C4-2B (cell line): ENCODE measurements at regions not wholly inside any gene's neighbourhood (a gene's known extent, or its start where the extent isn't known, plus 50 kb on each side); places are given as distances from the start of the nearest gene placed in this dataset.

Source experiments
- H3K27ac ChIP-seq: fragments of 450-650 bp; 2 replicates; pipeline ENCODE4 v1.5.1; 2017
- CTCF ChIP-seq: fragments of 450-650 bp; conservative IDR thresholded peaks from 2 replicates; pipeline ENCODE4 v1.5.1; 2017; ENCODE audit warnings: mild to moderate bottlenecking
- ZFX ChIP-seq: fragments of 450-650 bp; IDR thresholded peaks from 2 replicates; pipeline ENCODE4 v1.6.1; 2017

DNA sequence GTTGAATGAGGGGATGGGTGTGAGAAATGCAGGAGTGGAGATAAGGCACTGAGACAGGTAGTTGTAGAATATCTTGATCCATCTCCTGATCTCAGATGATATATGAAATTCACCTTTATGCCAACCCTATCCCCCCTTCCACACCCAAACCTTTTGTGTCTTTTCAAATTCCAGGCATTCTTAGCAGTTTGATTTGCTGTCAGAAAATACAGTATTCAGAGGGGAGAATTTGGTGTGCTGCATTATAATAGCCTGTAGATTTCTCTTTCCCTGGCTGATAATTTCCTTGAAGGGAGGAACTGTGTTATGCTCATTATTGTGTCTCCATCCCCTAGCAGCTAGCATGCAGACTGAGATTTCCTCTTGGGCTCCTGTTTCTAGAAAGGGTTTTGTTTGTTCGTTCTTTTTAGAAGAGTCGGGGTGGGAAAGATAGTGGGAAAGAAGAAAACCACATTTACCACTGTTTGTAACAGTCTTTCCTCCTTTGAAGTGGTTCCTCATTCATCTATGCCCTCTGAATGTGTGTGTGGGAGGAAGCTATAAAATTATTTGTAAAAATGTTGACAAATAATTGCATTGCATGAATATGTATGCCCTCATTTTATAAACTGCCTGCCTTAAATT is 373.4 kb downstream of the DIPK2A start:
- H3K27ac ChIP-seq = no peak overlapping the region
- no peak for TF ChIP-seq CTCF
- TF ChIP-seq ZFX = no peak

GRCh38 chr3:144350125-144350524 is 378.5 kb downstream of the DIPK2A start:
- no peak overlapping the region for H3K27ac ChIP-seq
- TF ChIP-seq CTCF = no peak
- TF ChIP-seq ZFX = no peak

- TF ChIP-seq CTCF (no peak), ZFX (no peak)
- H3K27ac ChIP-seq = no peak overlapping the region
Measured at GRCh38 chr3:144351011-144351410, 379.4 kb downstream of the DIPK2A start.

- TF ChIP-seq ZFX (no peak), CTCF (no peak)
- H3K27ac ChIP-seq = no peak overlapping the region
Measured at GRCh38 chr3:144351773-144352365, 380.2 kb downstream of the DIPK2A start.

- TF ChIP-seq CTCF (no peak), ZFX (no peak)
- H3K27ac ChIP-seq = no peak overlapping the region
Measured at GRCh38 chr3:144358191-144358590, 386.6 kb downstream of the DIPK2A start.

- TF ChIP-seq ZFX (no peak), CTCF (no peak)
- no peak overlapping the region for H3K27ac ChIP-seq
Measured at GRCh38 chr3:144361002-144361401, 389.4 kb downstream of the DIPK2A start.

- no peak overlapping the region for H3K27ac ChIP-seq
- TF ChIP-seq CTCF (no peak), ZFX (no peak)
Measured at GRCh38 chr3:144362126-144362525, 390.5 kb downstream of the DIPK2A start.
